ENCODE measurements at regions not wholly inside any gene's neighbourhood (a gene's known extent, or its start where the extent isn't known, plus 50 kb on each side); places are given as distances from the start of the nearest gene placed in this dataset.
"Not testable (repeated sequence)": the region's sequence is repeated elsewhere in the genome, so short reads cannot be mapped to it uniquely, and the experiment has no call there.

GRCh38 chr14:43872222-43872621, 634.9 kb downstream of the FSCB start:
- DNase-seq (ENCODE audit: low spot score), result no peak

- DNase-seq (ENCODE audit: low spot score), result no peak
These were observed 648.1 kb downstream of the FSCB start for GRCh38 chr14:43858981-43859380.

GRCh38 chr14:43855556-43855955, 651.5 kb downstream of the FSCB start:
- no peak for DNase-seq (ENCODE audit: low spot score)

- DNase-seq (ENCODE audit: low spot score), result no peak
These were observed 653.5 kb downstream of the FSCB start for GRCh38 chr14:43853541-43853940.

- DNase-seq (ENCODE audit: low spot score), result no peak
These were observed 703.9 kb downstream of the FSCB start for GRCh38 chr14:43803076-43803689.

- no peak for DNase-seq (ENCODE audit: low spot score)
These were observed 711.4 kb downstream of the FSCB start for GRCh38 chr14:43795600-43796228.

GRCh38 chr14:43793579-43793978, 713.5 kb downstream of the FSCB start:
- DNase-seq (ENCODE audit: low spot score), result no peak

- no peak for DNase-seq (ENCODE audit: low spot score)
These were observed 714.1 kb downstream of the FSCB start for GRCh38 chr14:43792980-43793379.

- DNase-seq (ENCODE audit: low spot score), result no peak
These were observed 716.4 kb downstream of the FSCB start for GRCh38 chr14:43790681-43791080.

- DNase-seq (ENCODE audit: low spot score), result no peak
These were observed 717.6 kb downstream of the FSCB start for GRCh38 chr14:43789458-43789857.

GRCh38 chr14:43786066-43786762, 720.9 kb downstream of the FSCB start:
- DNase-seq (ENCODE audit: low spot score), result no peak

- DNase-seq (ENCODE audit: low spot score), result not testable (repeated sequence)
These were observed 722.7 kb downstream of the FSCB start for GRCh38 chr14:43784432-43784831.

- DNase-seq (ENCODE audit: low spot score), result no peak
These were observed 728.0 kb downstream of the FSCB start for GRCh38 chr14:43778937-43779639.

GRCh38 chr14:43778570-43778936, 728.5 kb downstream of the FSCB start:
- DNase-seq (ENCODE audit: low spot score), result no peak

GRCh38 chr14:43765474-43765873, 741.6 kb downstream of the FSCB start:
- DNase-seq (ENCODE audit: low spot score), result no peak

- no peak for DNase-seq (ENCODE audit: low spot score)
These were observed 742.6 kb downstream of the FSCB start for GRCh38 chr14:43764433-43764832.

GRCh38 chr14:43755707-43756106, 751.4 kb downstream of the FSCB start:
- no peak for DNase-seq (ENCODE audit: low spot score)

GRCh38 chr14:43754838-43755237, 752.2 kb downstream of the FSCB start:
- DNase-seq (ENCODE audit: low spot score), result no peak

GRCh38 chr14:43745746-43746145, 761.3 kb downstream of the FSCB start:
- no peak for DNase-seq (ENCODE audit: low spot score)

GRCh38 chr14:43735932-43736331, 771.2 kb downstream of the FSCB start:
- DNase-seq (ENCODE audit: low spot score), result no peak

GRCh38 chr14:43729143-43729542, 777.9 kb downstream of the FSCB start:
- DNase-seq (ENCODE audit: low spot score), result no peak

GRCh38 chr14:43706900-43707299, 800.2 kb downstream of the FSCB start:
- no peak for DNase-seq (ENCODE audit: low spot score)
